ENCODE measurements at regions not wholly inside any gene's neighbourhood (a gene's known extent, or its start where the extent isn't known, plus 50 kb on each side); places are given as distances from the start of the nearest gene placed in this dataset.
"Not testable (repeated sequence)": the region's sequence is repeated elsewhere in the genome, so short reads cannot be mapped to it uniquely, and the experiment has no call there.

GRCh38 chr4:81375745-81376144, 96.0 kb downstream of the RASGEF1B start:
- no peak for DNase-seq (ENCODE audit: low read depth)

- no peak for DNase-seq (ENCODE audit: low read depth)
Observed at GRCh38 chr4:81369886-81370285, 101.8 kb downstream of the RASGEF1B start.

GRCh38 chr4:81366779-81367178, 104.9 kb downstream of the RASGEF1B start:
- no peak for DNase-seq (ENCODE audit: low read depth)

- DNase-seq (ENCODE audit: low read depth): no peak
Observed at GRCh38 chr4:81360737-81361136, 111.0 kb downstream of the RASGEF1B start.

GRCh38 chr4:81359207-81359606, 112.5 kb downstream of the RASGEF1B start:
- no peak for DNase-seq (ENCODE audit: low read depth)

GRCh38 chr4:81358154-81358553, 113.6 kb downstream of the RASGEF1B start:
- no peak for DNase-seq (ENCODE audit: low read depth)

- DNase-seq (ENCODE audit: low read depth): no peak
Observed at GRCh38 chr4:81356621-81357020, 115.1 kb downstream of the RASGEF1B start.

GRCh38 chr4:81355136-81355535, 116.6 kb downstream of the RASGEF1B start:
- DNase-seq (ENCODE audit: low read depth): no peak

- no peak for DNase-seq (ENCODE audit: low read depth)
Observed at GRCh38 chr4:81353861-81354260, 117.8 kb downstream of the RASGEF1B start.

- no peak for DNase-seq (ENCODE audit: low read depth)
Observed at GRCh38 chr4:81352446-81352835, 119.3 kb downstream of the RASGEF1B start.

GRCh38 chr4:81351654-81352445, 119.9 kb downstream of the RASGEF1B start:
- DNase-seq (ENCODE audit: low read depth): peak; percentile 23

GRCh38 chr4:81350040-81350439, 121.7 kb downstream of the RASGEF1B start:
- no peak for DNase-seq (ENCODE audit: low read depth)

GRCh38 chr4:81348778-81349094, 123.0 kb downstream of the RASGEF1B start:
- no peak for DNase-seq (ENCODE audit: low read depth)

GRCh38 chr4:81348086-81348777, 123.5 kb downstream of the RASGEF1B start:
- DNase-seq (ENCODE audit: low read depth): no peak

GRCh38 chr4:81346719-81347118, 125.0 kb downstream of the RASGEF1B start:
- DNase-seq (ENCODE audit: low read depth): no peak

GRCh38 chr4:81343536-81343935, 128.2 kb downstream of the RASGEF1B start:
- DNase-seq (ENCODE audit: low read depth): no peak

GRCh38 chr4:81343046-81343445, 128.0 kb upstream of the PRKG2 start:
- DNase-seq (ENCODE audit: low read depth): no peak

- DNase-seq (ENCODE audit: low read depth): no peak
Observed at GRCh38 chr4:81337211-81337610, 122.2 kb upstream of the PRKG2 start.

- no peak for DNase-seq (ENCODE audit: low read depth)
Observed at GRCh38 chr4:81335122-81335912, 120.3 kb upstream of the PRKG2 start.

GRCh38 chr4:81330018-81330417, 115.0 kb upstream of the PRKG2 start:
- DNase-seq (ENCODE audit: low read depth): no peak

GRCh38 chr4:81326581-81326980, 111.6 kb upstream of the PRKG2 start:
- DNase-seq (ENCODE audit: low read depth): no peak

- not testable (repeated sequence) for DNase-seq (ENCODE audit: low read depth)
Observed at GRCh38 chr4:81324594-81324993, 109.6 kb upstream of the PRKG2 start.

- no peak for DNase-seq (ENCODE audit: low read depth)
Observed at GRCh38 chr4:81319657-81320056, 104.6 kb upstream of the PRKG2 start.

All from activated T-helper 1 cell treated with Interleukin-2 at 50 U/mL for 16 hours (primary cell).